Calu3 (cell line): ENCODE measurements at regions not wholly inside any gene's neighbourhood (a gene's known extent, or its start where the extent isn't known, plus 50 kb on each side); places are given as distances from the start of the nearest gene placed in this dataset.

ENCODE experiments used
- BruUV-seq: library from RNA; stranded (reverse); fragments of 400-500 nt; replicated peaks from 2 replicates; lab custom pipeline; 2021; lab: Mats Ljungman, UMichigan
- CTCF ChIA-PET: fragments of 300-600 bp; sonication (Branson Sonifier 250); formaldehyde crosslinking; loops from one replicate; lab custom pipeline; 2022; ENCODE audit warnings: antibody characterized with exemption; lab: Charles Lee
- DNase-seq: peaks from one replicate; pipeline ENCODE4 v3.0.0; 2022
- H3K27ac Mint-ChIP-seq: one replicate; pipeline ENCODE4 v1.8.0; 2022; ENCODE audit warnings: mixed read lengths; ENCODE audit not compliant: unreplicated experiment
- H3K27me3 Mint-ChIP-seq: one replicate; pipeline ENCODE4 v1.8.0; 2022; ENCODE audit warnings: mixed read lengths; ENCODE audit not compliant: unreplicated experiment
- H3K36me3 Mint-ChIP-seq: one replicate; pipeline ENCODE4 v1.8.0; 2022; ENCODE audit warnings: mild to moderate bottlenecking, moderate library complexity, mixed read lengths; ENCODE audit not compliant: insufficient read depth, unreplicated experiment
- H3K4me1 Mint-ChIP-seq: one replicate; pipeline ENCODE4 v1.8.0; 2022; ENCODE audit warnings: mild to moderate bottlenecking, low read depth, mixed read lengths; ENCODE audit not compliant: unreplicated experiment
- H3K4me3 Mint-ChIP-seq: one replicate; pipeline ENCODE4 v1.8.0; 2022; ENCODE audit warnings: mild to moderate bottlenecking, low read depth, moderate library complexity, mixed read lengths; ENCODE audit not compliant: unreplicated experiment
- H3K9me3 Mint-ChIP-seq: one replicate; pipeline ENCODE4 v1.8.0; 2022; ENCODE audit warnings: low read depth, mixed read lengths; ENCODE audit not compliant: unreplicated experiment
- intact Hi-C: fragments of 100-400 bp; cut with micrococcal nuclease; formaldehyde crosslinking; loops from one replicate; pipeline ENCODE4 v1.10.0; 2022; ENCODE audit not compliant: unreplicated experiment
- TF ChIP-seq, protein P1 (sequence below): fragments of 200-600 bp; IDR thresholded peaks from one replicate; pipeline ENCODE4 v1.8.0; 2022; ENCODE audit warnings: antibody characterized with exemption; ENCODE audit not compliant: unreplicated experiment

- Mint-ChIP-seq H3K36me3 (no peaks in the 10 kb centered on the region), H3K4me3 (no peak overlapping the region), H3K4me1 (no peaks in the 10 kb centered on the region), H3K27ac (no peak overlapping the region), H3K9me3 (peaks cover 10% of the 10 kb centered on the region), H3K27me3 (no peaks in the 10 kb centered on the region)
- no TSS peak for BruUV-seq
- TF ChIP-seq, protein P1, sequence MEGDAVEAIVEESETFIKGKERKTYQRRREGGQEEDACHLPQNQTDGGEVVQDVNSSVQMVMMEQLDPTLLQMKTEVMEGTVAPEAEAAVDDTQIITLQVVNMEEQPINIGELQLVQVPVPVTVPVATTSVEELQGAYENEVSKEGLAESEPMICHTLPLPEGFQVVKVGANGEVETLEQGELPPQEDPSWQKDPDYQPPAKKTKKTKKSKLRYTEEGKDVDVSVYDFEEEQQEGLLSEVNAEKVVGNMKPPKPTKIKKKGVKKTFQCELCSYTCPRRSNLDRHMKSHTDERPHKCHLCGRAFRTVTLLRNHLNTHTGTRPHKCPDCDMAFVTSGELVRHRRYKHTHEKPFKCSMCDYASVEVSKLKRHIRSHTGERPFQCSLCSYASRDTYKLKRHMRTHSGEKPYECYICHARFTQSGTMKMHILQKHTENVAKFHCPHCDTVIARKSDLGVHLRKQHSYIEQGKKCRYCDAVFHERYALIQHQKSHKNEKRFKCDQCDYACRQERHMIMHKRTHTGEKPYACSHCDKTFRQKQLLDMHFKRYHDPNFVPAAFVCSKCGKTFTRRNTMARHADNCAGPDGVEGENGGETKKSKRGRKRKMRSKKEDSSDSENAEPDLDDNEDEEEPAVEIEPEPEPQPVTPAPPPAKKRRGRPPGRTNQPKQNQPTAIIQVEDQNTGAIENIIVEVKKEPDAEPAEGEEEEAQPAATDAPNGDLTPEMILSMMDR: no peak
- CTCF ChIA-PET: no interaction called here
- no peak for DNase-seq
- intact Hi-C loops: no loop called here
Observed at GRCh38 chr4:180717451-180718033, 1525.7 kb upstream of the TENM3 start.

DNA sequence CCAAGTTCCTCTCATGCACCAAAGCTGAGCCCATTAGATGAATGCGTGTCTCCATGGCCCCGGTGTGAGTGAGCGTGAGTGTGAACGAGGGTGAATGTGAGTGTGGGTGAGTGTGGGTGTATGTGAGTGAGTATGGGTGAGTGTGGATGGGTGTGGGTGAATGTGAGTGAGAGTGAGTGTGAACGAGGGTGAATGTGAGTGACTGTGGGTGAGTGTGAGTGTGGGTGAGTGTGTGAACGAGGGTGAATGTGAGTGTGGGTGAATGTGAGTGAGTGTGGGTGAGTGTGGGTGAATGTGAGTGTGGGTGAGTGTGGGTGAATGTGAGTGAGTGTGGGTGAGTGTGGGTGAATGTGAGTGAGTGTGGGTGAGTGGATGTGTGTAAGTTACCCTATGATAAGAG is 1521.8 kb upstream of the TENM3 start:
- DNase-seq: no peak
- Mint-ChIP-seq H3K9me3 (peaks cover 5% of the 10 kb centered on the region), H3K4me1 (no peaks in the 10 kb centered on the region), H3K36me3 (no peaks in the 10 kb centered on the region), H3K27me3 (no peaks in the 10 kb centered on the region), H3K4me3 (no peak overlapping the region), H3K27ac (no peak overlapping the region)
- TF ChIP-seq, protein P1: no peak
- no TSS peak for BruUV-seq
- intact Hi-C loops: no loop called here
- CTCF ChIA-PET: no interaction called here

GRCh38 chr4:180726611-180727010 is 1516.6 kb upstream of the TENM3 start:
- Mint-ChIP-seq H3K27me3 (no peaks in the 10 kb centered on the region), H3K4me3 (no peak overlapping the region), H3K4me1 (no peaks in the 10 kb centered on the region), H3K9me3 (no peaks in the 10 kb centered on the region), H3K27ac (no peak overlapping the region), H3K36me3 (no peaks in the 10 kb centered on the region)
- intact Hi-C loops: no loop called here
- TF ChIP-seq, protein P1: no peak
- no TSS peak for BruUV-seq
- CTCF ChIA-PET: interaction anchor here (1.0 kb wide), 1 partner anchor 350 kb away, joined by 3 read pairs; no protein-coding TSS in a partner anchor
- no peak for DNase-seq

DNA sequence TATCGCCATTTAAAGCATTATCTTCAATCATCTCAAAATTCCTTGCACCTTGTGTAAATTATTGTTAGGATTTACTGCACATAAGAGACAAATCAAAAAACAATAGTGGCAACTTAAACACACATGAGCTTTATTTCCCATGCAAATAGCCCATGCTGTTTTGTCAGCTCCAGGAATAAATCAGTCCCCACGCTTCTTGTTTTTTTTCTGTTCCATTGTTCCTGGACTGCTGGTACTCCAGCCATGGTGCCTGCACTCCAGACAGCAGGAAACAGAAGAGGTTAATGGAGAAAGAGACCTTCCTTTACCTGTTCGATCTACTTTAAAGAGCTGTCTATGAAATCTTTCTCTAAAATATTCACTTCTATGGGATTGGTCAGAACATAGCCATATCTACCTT is 1515.7 kb upstream of the TENM3 start:
- no peaks in the 10 kb centered on the region for H3K9me3 Mint-ChIP-seq
- H3K27me3 Mint-ChIP-seq: no peaks in the 10 kb centered on the region
- intact Hi-C loops: no loop called here
- H3K27ac Mint-ChIP-seq: no peak overlapping the region
- no peak overlapping the region for H3K4me3 Mint-ChIP-seq
- BruUV-seq: no TSS peak
- TF ChIP-seq, protein P1: no peak
- H3K36me3 Mint-ChIP-seq: no peaks in the 10 kb centered on the region
- H3K4me1 Mint-ChIP-seq: no peaks in the 10 kb centered on the region
- no peak for DNase-seq
- CTCF ChIA-PET: no interaction called here
